Activated CD4-positive, alpha-beta T cell treated with anti-CD3 and anti-CD28 coated beads for 36 hours (primary cell): ENCODE measurements at regions not wholly inside any gene's neighbourhood (a gene's known extent, or its start where the extent isn't known, plus 50 kb on each side); places are given as distances from the start of the nearest gene placed in this dataset.

ENCODE experiments used
- ATAC-seq: fragments of 200-7000 bp; cut with Tn5 transposase; one replicate; pipeline ENCODE4 v1.10.0; 2021; ENCODE audit warnings: mild to moderate bottlenecking, moderate library complexity
- CTCF ChIA-PET: fragments of 350-600 bp; sonication (Branson Sonifier 250); formaldehyde crosslinking; loops from one replicate; lab custom pipeline; 2021; ENCODE audit warnings: antibody characterized with exemption; lab: Charles Lee
- POLR2A ChIA-PET: fragments of 350-600 bp; sonication (Branson Sonifier 250); formaldehyde crosslinking; loops from one replicate; lab custom pipeline; 2021; ENCODE audit warnings: antibody characterized with exemption, inconsistent platforms; lab: Charles Lee
- DNase-seq: peaks from one replicate; pipeline ENCODE4 v3.0.0-alpha.2; 2020
- H3K27ac Mint-ChIP-seq: one replicate; pipeline ENCODE4 v1.8.0; 2021; ENCODE audit warnings: mixed read lengths
- H3K27me3 Mint-ChIP-seq: one replicate; pipeline ENCODE4 v1.8.0; 2021; ENCODE audit warnings: mixed read lengths
- H3K36me3 Mint-ChIP-seq: one replicate; pipeline ENCODE4 v1.8.0; 2021; ENCODE audit warnings: low read depth, mixed read lengths
- H3K4me1 Mint-ChIP-seq: one replicate; pipeline ENCODE4 v1.8.0; 2021; ENCODE audit warnings: mixed read lengths
- H3K4me3 Mint-ChIP-seq: one replicate; pipeline ENCODE4 v1.8.0; 2021; ENCODE audit warnings: mild to moderate bottlenecking, moderate library complexity, mixed read lengths
- H3K9me3 Mint-ChIP-seq: one replicate; pipeline ENCODE4 v1.8.0; 2021; ENCODE audit warnings: low read depth, mixed read lengths
- intact Hi-C, 2 experiments: fragments of 100-400 bp; cut with DNase I in 1 of 2; cut with micrococcal nuclease in 1 of 2; formaldehyde crosslinking; loops; one replicate each; pipeline versions ENCODE4 v1.14.2 to v1.15.1; 2022 to 2024; cut with DNase I, micrococcal nuclease

- no peaks in the 10 kb centered on the region for H3K36me3 Mint-ChIP-seq
- ChIA-PET CTCF (interaction anchor here (0.6 kb wide), 1 partner anchor 119 kb away, joined by 3 read pairs; no protein-coding TSS in a partner anchor), POLR2A (no interaction called here)
- H3K27ac Mint-ChIP-seq = no peak overlapping the region
- H3K27me3 Mint-ChIP-seq = no peaks in the 10 kb centered on the region
- intact Hi-C loops = no loop called here
- DNase-seq (no peak), ATAC-seq (no peak)
- H3K4me1 Mint-ChIP-seq = no peaks in the 10 kb centered on the region
- H3K4me3 Mint-ChIP-seq = no peak overlapping the region
- H3K9me3 Mint-ChIP-seq = no peaks in the 10 kb centered on the region
Measured at GRCh38 chr5:36370073-36370472, 68.4 kb upstream of the RANBP3L start.

- POLR2A ChIA-PET = no interaction called here
- Mint-ChIP-seq H3K27me3 (no peaks in the 10 kb centered on the region), H3K4me3 (no peak overlapping the region), H3K27ac (no peak overlapping the region), H3K9me3 (no peaks in the 10 kb centered on the region), H3K4me1 (no peaks in the 10 kb centered on the region), H3K36me3 (no peaks in the 10 kb centered on the region)
- CTCF ChIA-PET = no interaction called here
- ATAC-seq (no peak), DNase-seq (no peak)
- intact Hi-C loops = no loop called here
Measured at GRCh38 chr5:36371366-36371765, 69.7 kb upstream of the RANBP3L start.

- no peak overlapping the region for H3K4me3 Mint-ChIP-seq
- H3K4me1 Mint-ChIP-seq = no peaks in the 10 kb centered on the region
- no peaks in the 10 kb centered on the region for H3K36me3 Mint-ChIP-seq
- DNase-seq = no peak
- H3K27me3 Mint-ChIP-seq = no peaks in the 10 kb centered on the region
- intact Hi-C loops = no loop called here
- no peak overlapping the region for H3K27ac Mint-ChIP-seq
- ATAC-seq = no peak
- POLR2A ChIA-PET = no interaction called here
- CTCF ChIA-PET = no interaction called here
- H3K9me3 Mint-ChIP-seq = no peaks in the 10 kb centered on the region
Measured at GRCh38 chr5:36373527-36374086, 71.9 kb upstream of the RANBP3L start.

- Mint-ChIP-seq H3K27me3 (no peaks in the 10 kb centered on the region), H3K36me3 (no peaks in the 10 kb centered on the region), H3K27ac (no peak overlapping the region), H3K4me1 (no peaks in the 10 kb centered on the region), H3K4me3 (no peak overlapping the region), H3K9me3 (no peaks in the 10 kb centered on the region)
- intact Hi-C loops = no loop called here
- POLR2A ChIA-PET = no interaction called here
- DNase-seq = no peak
- CTCF ChIA-PET = no interaction called here
- no peak for ATAC-seq
Measured at GRCh38 chr5:36374266-36374862, 72.7 kb upstream of the RANBP3L start.

- Mint-ChIP-seq H3K36me3 (no peaks in the 10 kb centered on the region), H3K27ac (no peak overlapping the region), H3K4me1 (no peaks in the 10 kb centered on the region), H3K9me3 (no peaks in the 10 kb centered on the region), H3K27me3 (no peaks in the 10 kb centered on the region), H3K4me3 (no peak overlapping the region)
- DNase-seq (no peak), ATAC-seq (no peak)
- CTCF ChIA-PET = interaction anchor here (0.5 kb wide), 1 partner anchor 9 kb away, joined by 3 read pairs; no protein-coding TSS in a partner anchor
- intact Hi-C loops = no loop called here
- POLR2A ChIA-PET = no interaction called here
Measured at GRCh38 chr5:36377192-36377591, 75.5 kb upstream of the RANBP3L start.

- ATAC-seq = no peak
- no peak for DNase-seq
- ChIA-PET CTCF (no interaction called here), POLR2A (no interaction called here)
- Mint-ChIP-seq H3K27me3 (no peaks in the 10 kb centered on the region), H3K27ac (no peak overlapping the region), H3K4me3 (no peak overlapping the region), H3K36me3 (no peaks in the 10 kb centered on the region), H3K9me3 (no peaks in the 10 kb centered on the region), H3K4me1 (no peaks in the 10 kb centered on the region)
- intact Hi-C loops = no loop called here
Measured at GRCh38 chr5:36378551-36378950, 76.8 kb upstream of the RANBP3L start.

- no peaks in the 10 kb centered on the region for H3K4me1 Mint-ChIP-seq
- ATAC-seq (no peak), DNase-seq (no peak)
- ChIA-PET POLR2A (no interaction called here), CTCF (no interaction called here)
- no peaks in the 10 kb centered on the region for H3K36me3 Mint-ChIP-seq
- H3K4me3 Mint-ChIP-seq = no peak overlapping the region
- intact Hi-C loops = no loop called here
- H3K27me3 Mint-ChIP-seq = no peaks in the 10 kb centered on the region
- no peaks in the 10 kb centered on the region for H3K9me3 Mint-ChIP-seq
- no peak overlapping the region for H3K27ac Mint-ChIP-seq
Measured at GRCh38 chr5:36382890-36383289, 81.2 kb upstream of the RANBP3L start.

GRCh38 chr5:36383942-36384341, 82.2 kb upstream of the RANBP3L start:
- H3K27ac Mint-ChIP-seq = no peak overlapping the region
- no peaks in the 10 kb centered on the region for H3K4me1 Mint-ChIP-seq
- no peaks in the 10 kb centered on the region for H3K36me3 Mint-ChIP-seq
- no peaks in the 10 kb centered on the region for H3K27me3 Mint-ChIP-seq
- ATAC-seq (no peak), DNase-seq (no peak)
- H3K9me3 Mint-ChIP-seq = no peaks in the 10 kb centered on the region
- POLR2A ChIA-PET = no interaction called here
- CTCF ChIA-PET = no interaction called here
- H3K4me3 Mint-ChIP-seq = no peak overlapping the region
- intact Hi-C loops = no loop called here

- Mint-ChIP-seq H3K27ac (no peak overlapping the region), H3K4me3 (no peak overlapping the region), H3K4me1 (no peaks in the 10 kb centered on the region), H3K9me3 (no peaks in the 10 kb centered on the region), H3K27me3 (no peaks in the 10 kb centered on the region), H3K36me3 (no peaks in the 10 kb centered on the region)
- intact Hi-C loops = no loop called here
- ChIA-PET POLR2A (no interaction called here), CTCF (no interaction called here)
- no peak for ATAC-seq
- DNase-seq = no peak
Measured at GRCh38 chr5:36384845-36385244, 83.1 kb upstream of the RANBP3L start.

GRCh38 chr5:36385495-36385894, 83.8 kb upstream of the RANBP3L start:
- H3K27ac Mint-ChIP-seq = no peak overlapping the region
- H3K9me3 Mint-ChIP-seq = no peaks in the 10 kb centered on the region

GRCh38 chr5:36388288-36388687, 86.6 kb upstream of the RANBP3L start:
- no peaks in the 10 kb centered on the region for H3K36me3 Mint-ChIP-seq
- no peak overlapping the region for H3K4me3 Mint-ChIP-seq
- H3K27me3 Mint-ChIP-seq = peaks cover 8% of the 10 kb centered on the region
- no peak overlapping the region for H3K27ac Mint-ChIP-seq
- no peak for ATAC-seq
- CTCF ChIA-PET = interaction anchor here (0.8 kb wide), 1 partner anchor 32 kb away, joined by 3 read pairs; no protein-coding TSS in a partner anchor
- intact Hi-C loops = no loop called here
- no peaks in the 10 kb centered on the region for H3K9me3 Mint-ChIP-seq
- H3K4me1 Mint-ChIP-seq = no peaks in the 10 kb centered on the region
- POLR2A ChIA-PET = no interaction called here
- DNase-seq = no peak

More at GRCh38 chr5:36385495-36385894, 83.8 kb upstream of the RANBP3L start:
- DNase-seq = no peak
- CTCF ChIA-PET = interaction anchor here (1.1 kb wide), 1 partner anchor 170 kb away, joined by 3 read pairs; no protein-coding TSS in a partner anchor
- H3K4me1 Mint-ChIP-seq = no peaks in the 10 kb centered on the region
- peaks cover 3% of the 10 kb centered on the region for H3K27me3 Mint-ChIP-seq
- no peak for ATAC-seq
- H3K4me3 Mint-ChIP-seq = no peak overlapping the region
- H3K36me3 Mint-ChIP-seq = no peaks in the 10 kb centered on the region
- intact Hi-C loops = no loop called here
- POLR2A ChIA-PET = no interaction called here

GRCh38 chr5:36389245-36389644, 87.5 kb upstream of the RANBP3L start:
- Mint-ChIP-seq H3K4me3 (no peak overlapping the region), H3K9me3 (no peaks in the 10 kb centered on the region), H3K36me3 (no peaks in the 10 kb centered on the region), H3K27me3 (peaks cover 8% of the 10 kb centered on the region), H3K4me1 (no peaks in the 10 kb centered on the region), H3K27ac (no peak overlapping the region)
- DNase-seq (no peak), ATAC-seq (no peak)
- intact Hi-C loops = no loop called here
- ChIA-PET CTCF (interaction anchor here (0.6 to 0.8 kb wide), 2 partner anchors 33 to 1340 kb away, joined by 3 to 4 read pairs; no protein-coding TSS in a partner anchor), POLR2A (interaction anchor here (0.6 kb wide), 1 partner anchor 383 kb away, joined by 4 read pairs; no protein-coding TSS in a partner anchor)
